ENCODE measurements at regions not wholly inside any gene's neighbourhood (a gene's known extent, or its start where the extent isn't known, plus 50 kb on each side); places are given as distances from the start of the nearest gene placed in this dataset.

GRCh38 chr10:106000721-106001120, 1163.8 kb downstream of the SORCS1 start:
- TF ChIP-seq EP300 (IDR thresholded peaks at IDR 0.05) (no peak), CTCF (IDR thresholded peaks at IDR 0.05) (no peak)

Measured in suprapubic skin (tissue), 3 donors.